Inferior parietal cortex (tissue), 1 donor: ENCODE measurements at regions not wholly inside any gene's neighbourhood (a gene's known extent, or its start where the extent isn't known, plus 50 kb on each side); places are given as distances from the start of the nearest gene placed in this dataset.

ENCODE experiments used
- DNase-seq: peaks from one replicate; pipeline ENCODE4 v3.0.0-alpha.2; 2016; ENCODE audit errors: extremely low spot score

GRCh38 chr20:40591119-40591518, 97.9 kb downstream of the MAFB start:
- no peak for DNase-seq

GRCh38 chr20:40589581-40589980, 99.5 kb downstream of the MAFB start:
- DNase-seq: no peak

DNA sequence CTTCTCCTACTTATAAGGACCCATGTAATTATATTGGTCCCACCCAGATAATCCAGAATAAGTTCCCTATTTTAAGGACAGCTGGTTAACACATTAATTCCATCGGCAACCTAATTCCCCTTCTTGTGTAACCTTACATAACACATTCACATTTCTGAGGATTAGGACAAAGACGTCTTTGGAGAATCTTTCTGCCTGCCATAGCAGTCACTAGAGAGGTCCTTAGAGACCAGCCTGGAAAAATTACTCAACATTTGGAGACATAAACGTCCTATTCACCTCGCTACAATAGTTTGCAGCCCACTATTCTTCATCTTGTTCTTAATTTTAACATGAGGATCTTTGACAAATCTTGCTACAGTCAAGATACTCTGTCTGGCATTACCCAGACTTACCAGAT, 100.1 kb downstream of the MAFB start:
- no peak for DNase-seq

DNA sequence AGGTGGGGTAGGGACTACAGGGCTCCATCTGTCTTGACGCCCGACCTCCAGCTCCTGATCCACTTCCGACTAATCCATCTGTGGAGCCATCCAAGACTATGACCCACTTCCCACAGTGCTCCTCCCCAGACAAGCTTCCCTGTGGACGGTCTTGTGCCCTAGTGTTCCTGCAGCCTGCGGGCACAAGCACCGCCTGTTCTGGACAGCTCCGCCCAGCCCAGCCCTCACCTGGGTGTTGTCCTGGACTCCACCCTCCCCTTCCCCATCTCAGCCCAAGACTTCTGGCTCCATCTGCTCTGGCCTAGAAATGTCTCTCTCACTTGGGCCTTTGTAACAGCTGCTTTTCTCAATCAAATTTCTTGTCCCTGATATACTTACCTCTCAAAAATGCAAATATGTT, 102.0 kb downstream of the MAFB start:
- DNase-seq: no peak

GRCh38 chr20:40584130-40584809, 104.8 kb downstream of the MAFB start:
- no peak for DNase-seq

GRCh38 chr20:40583636-40584035, 105.4 kb downstream of the MAFB start:
- DNase-seq: no peak

GRCh38 chr20:40583205-40583604, 105.8 kb downstream of the MAFB start:
- DNase-seq: no peak

- no peak for DNase-seq
Measured at GRCh38 chr20:40582531-40582930, 106.5 kb downstream of the MAFB start.

DNA sequence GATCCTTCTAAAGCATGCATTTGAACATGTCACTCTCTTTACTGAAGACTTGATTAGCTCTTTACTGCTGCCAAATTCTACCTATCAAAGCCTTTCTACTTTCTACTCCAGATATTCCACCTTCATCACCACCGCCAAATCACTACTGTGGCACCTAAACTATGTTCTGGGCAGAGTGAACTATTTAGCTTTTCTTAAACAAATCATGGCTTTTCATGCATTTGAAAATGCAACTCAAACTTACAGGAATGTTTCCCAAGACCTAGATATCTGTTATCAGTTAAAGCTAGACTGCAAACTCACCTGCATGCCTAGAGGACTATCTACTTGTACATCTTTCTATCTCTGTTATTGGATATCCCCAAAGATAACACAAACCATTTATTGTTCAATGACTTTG, 109.3 kb downstream of the MAFB start:
- DNase-seq: no peak

- no peak for DNase-seq
Measured at GRCh38 chr20:40578961-40579360, 110.1 kb downstream of the MAFB start.

DNA sequence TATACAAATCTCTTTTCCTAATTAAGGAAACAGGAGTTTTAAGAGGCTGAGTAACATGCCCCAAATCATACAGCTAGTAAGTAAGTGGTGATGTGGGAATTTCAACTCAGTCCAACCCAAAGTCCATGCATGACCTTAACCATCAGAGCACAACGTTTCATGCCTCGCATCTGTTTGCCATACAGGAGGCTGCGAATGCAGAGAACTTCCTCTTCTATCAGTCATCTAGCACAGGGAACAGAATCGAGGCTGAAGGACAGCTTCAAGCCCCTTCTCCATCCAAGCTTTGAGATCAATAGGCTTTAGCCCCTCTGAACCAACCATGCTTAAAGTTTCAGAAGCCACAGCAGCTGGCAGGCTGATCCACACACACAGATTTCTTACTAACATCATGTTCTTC, 113.2 kb downstream of the MAFB start:
- no peak for DNase-seq

DNA sequence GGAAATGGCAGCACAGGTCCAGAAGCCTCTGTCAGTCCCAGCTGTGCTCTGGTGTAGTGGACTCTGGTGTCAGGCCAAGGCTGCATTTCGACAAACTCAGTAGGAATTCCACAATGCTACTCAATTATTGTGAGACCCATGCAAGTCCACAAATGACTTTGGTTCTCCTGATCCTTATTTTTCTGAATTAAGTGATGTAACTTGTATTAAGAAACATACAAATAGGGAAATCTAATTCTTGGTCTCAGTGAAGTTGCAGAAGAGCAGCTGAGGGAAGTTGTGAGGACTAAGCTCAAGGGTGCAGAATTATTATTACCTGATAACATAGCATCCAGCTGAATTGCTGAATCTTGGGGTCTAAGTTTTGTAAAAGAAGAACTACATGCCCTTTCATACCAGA, 116.8 kb downstream of the MAFB start:
- DNase-seq: no peak

DNA sequence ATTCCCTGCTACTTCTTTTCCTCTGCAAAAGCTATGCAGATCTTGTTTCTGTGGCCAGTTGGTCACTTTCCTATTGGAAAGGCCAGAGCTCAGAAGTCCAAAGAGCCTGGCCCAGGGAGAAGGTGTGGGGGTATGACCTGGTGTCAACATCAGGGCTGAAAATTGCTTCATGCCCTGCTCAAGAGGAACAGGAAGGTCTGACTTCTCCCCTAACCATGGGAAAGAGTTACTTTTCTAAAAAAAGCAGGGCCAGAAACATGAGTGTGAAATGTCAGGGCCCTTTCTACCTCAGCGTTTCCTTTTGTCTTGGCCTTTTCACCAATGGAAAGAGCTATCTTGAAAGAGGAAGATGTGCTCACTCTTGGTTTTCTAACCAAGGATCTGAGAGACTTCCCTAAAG, 117.4 kb downstream of the MAFB start:
- no peak for DNase-seq

GRCh38 chr20:40568200-40568599, 120.8 kb downstream of the MAFB start:
- DNase-seq: no peak

DNA sequence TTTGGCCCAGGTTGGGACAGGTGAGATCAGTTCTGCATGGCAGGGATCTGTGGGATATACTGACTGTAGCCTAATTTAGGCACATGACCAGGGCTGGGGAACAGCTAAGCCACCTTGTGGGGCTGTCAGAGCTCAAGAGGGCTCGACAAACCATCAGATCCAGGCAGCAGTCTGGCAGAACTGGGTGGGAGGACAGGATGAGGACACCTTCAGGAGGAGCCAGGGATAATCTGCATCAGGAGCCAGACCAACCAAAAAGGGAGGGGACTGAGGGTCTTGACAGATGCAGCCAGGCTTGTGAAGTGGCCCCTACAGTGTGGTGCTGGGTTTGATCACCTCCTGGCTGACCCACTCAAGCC, 123.4 kb downstream of the MAFB start:
- no peak for DNase-seq

DNA sequence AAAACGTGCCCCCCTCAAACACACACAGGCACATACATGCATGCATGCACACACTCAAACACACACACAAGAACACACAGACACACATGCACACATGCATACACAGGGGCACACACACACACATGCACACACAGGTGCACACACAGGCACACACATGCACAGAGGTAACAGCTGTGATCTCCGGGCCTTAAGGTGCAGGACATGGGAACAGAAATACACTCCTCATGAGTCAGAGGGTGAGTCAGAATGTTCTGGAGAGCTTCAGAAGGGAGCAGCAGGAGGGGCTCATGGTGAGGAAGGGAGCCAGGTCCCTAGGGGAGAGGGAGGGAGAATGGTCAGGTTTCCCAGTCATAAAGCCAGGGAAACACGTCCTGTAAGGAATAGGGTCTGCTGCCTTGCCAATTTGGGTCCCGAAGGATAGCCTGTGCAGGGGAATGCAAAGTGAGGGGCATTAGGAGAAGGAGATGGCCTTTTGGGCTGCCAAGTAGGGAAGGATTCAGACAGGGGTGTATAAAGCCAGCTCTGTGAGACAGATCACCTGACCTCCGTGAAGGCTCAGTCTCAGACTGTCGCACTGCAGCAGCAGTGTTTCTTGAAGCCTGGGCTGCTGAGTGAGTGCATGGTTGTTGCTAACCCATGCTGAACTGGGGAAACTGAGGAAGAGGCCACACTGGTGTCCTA, 123.9 kb downstream of the MAFB start:
- no peak for DNase-seq

DNA sequence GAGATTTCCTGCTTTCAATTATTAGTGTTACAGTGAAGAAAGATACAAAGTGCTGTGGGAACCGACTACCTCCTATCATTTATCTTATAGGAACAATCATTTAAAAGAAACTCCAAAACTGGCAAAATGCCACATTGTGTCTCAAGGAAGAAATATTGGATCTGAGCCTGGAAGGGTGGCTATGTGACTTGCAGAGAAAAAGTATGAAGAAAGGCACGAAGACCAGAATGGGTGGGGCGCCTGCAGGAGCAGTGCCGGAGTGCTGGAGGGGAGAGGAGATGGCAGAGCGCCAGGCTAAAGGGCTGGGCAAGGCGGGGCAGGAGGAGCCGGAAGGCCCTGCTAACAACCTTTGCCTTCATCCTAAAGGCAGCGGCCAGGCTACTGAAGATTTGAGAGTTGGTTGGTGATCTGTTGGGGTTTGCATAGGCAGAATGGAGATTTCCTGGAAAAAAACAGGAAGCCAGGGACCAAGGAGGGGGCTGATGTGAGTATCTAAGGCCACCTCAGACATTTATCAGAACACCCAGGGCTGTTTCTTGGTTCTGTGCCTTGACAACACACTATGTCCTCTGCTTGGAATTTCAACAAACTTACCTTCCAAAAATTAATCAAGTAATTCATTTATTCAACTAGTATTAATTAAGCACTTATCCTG, 125.6 kb downstream of the MAFB start:
- no peak for DNase-seq

DNA sequence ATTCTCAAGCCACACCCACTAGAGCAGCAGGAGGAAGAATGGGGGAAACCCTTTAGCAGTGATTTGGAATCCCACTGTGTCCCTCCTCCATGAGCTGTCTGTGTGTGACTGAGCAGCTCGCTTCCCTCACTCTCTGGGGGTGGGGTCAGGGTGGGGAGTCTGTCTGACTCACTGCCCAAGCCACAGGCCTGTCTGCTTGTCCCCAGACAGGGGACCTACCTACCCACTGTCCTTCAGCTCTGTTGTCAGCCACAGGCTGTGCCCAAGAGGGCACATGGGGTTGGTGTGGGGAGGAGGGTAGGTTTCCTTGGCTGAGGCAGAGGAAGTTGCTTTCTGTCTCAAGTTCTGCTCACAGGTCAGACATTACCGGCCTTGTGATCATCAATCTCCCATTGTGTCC, 127.0 kb downstream of the MAFB start:
- no peak for DNase-seq

DNA sequence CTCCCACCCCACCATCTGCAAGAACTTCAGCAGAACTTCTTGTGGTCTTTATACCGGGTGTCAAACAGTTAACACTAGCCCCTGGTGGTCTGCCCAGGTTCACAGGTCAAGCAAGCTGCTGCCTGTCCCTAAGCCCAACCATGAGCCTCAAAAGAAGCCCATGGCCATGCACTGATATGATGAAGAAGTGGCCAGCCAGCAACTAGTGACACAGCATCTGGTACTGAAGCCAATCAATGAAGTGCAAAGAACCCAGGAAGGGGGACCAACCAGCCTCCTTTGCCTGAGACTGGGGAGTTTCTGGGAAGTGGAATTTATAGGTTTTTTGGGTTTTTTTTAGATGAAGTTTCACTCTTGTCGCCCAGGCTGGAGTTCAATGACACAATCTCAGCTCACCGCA, 127.8 kb downstream of the MAFB start:
- DNase-seq: no peak

GRCh38 chr20:40558212-40558611, 130.8 kb downstream of the MAFB start:
- DNase-seq: no peak

GRCh38 chr20:40551125-40551530, 137.9 kb downstream of the MAFB start:
- DNase-seq: no peak

- DNase-seq: no peak
Measured at GRCh38 chr20:40547483-40548091, 141.4 kb downstream of the MAFB start.

DNA sequence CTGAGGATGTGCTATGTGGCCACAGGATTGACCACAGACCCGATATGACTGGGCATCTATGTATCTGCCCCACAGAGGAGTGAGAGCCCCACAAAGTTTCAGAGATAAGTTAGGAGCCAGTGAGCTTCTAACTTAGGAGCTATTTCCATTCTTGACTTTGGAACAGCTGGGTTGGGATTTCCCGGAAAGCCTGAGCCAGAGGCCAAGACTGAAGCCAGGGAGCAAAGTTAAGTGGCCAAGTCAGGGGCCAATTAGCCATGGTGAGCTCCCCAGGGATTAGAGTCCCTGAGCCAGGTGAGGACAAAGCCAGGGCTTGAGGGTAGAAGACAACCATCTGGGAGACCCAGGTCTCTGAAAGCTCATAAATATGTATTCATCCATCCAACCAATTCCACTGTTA, 143.6 kb downstream of the MAFB start:
- DNase-seq: no peak
